ENCODE measurements at regions not wholly inside any gene's neighbourhood (a gene's known extent, or its start where the extent isn't known, plus 50 kb on each side); places are given as distances from the start of the nearest gene placed in this dataset.

- FAIRE-seq = no peak
Measured at GRCh38 chr9:79116041-79116440, 455.7 kb upstream of the TLE4 start.

DNA sequence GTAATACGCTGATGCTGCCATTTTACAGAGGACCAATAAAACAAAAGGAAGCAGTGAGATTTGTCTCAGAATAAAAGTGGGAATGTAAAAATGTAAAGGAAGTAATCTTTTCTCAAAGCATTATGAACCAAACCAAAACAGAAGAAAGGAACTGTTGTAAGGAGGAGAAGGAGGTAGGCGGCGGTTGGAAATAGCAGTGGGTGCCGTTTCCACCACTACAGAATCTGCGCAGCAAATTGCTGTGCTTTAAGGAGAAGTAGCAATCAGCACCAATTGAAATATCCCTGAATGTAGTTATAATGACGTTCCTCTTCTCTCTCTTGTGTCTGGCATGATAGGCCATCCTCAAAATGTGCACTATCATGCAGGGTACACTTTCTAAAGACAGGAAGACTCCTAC lies 455.1 kb upstream of the TLE4 start:
- FAIRE-seq = no peak

GRCh38 chr9:79120533-79120932 lies 451.2 kb upstream of the TLE4 start:
- no peak for FAIRE-seq

DNA sequence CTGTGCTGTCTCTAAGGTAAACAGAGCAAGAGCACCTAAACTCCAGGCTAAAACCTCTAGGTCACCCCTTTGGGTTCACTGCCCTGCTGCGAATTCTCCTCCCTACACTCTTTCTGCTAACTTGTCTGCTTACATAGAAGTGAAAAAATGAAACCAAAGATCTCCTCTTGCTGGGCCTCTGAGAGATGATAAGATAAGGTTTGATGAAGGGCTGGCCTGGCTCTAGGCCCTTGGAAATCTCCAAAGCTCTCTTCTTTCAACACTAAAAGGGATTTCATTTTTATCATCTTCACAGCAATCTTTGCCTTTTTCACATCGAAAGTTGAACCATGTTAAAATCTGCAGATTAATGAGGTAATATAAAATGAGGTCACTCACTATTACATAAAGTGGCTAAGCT lies 450.8 kb upstream of the TLE4 start:
- FAIRE-seq = no peak

GRCh38 chr9:79123415-79123814 lies 448.4 kb upstream of the TLE4 start:
- peak; percentile 88 for FAIRE-seq

DNA sequence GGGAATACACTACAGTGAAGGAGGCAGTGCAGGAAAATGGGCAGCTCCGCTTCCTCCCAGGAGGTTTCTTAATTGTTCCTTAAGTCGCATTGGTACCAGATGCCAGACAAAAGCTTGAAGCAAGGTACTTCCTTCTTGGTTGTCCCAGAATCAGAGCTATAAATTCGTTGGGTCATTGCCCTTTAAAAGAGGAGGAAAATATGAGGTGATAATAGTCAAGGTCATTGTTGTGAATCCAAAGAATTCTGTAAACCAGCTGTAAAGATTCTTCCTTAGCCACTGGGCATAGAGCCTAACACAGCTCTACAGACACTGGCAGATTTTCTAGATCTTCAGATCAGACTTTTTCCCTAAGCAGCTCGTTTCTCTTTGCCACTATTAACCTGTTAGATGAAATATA lies 444.1 kb upstream of the TLE4 start:
- FAIRE-seq = no peak

DNA sequence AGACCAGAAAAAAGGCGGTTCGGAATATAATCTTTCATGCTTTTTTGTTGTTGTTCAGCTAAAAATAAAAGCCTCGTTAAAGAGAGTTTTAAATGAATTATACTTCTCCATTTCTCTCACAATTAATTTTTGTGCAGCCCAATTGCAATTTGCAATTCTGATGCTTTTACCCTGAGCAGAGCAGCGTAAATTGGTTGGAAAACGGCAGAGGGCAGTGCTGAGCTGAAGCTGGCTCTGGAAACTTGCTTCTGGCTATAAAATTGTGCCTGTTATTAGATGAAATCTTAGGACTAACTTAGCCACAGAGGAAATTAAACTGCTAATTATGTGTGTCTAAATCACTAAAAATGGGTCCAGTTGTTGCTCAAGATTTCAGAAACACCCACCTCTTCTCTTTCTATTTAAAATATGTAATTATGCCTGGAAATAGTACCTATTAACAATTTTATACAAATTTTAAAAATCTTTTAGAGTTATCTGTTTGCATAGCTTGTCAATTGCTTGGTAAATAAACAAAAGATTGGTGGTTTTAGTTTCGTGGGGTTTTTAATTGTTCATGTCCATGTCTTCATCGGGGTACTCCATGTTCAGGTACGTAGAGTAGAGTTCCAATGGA lies 441.8 kb upstream of the TLE4 start:
- no peak for FAIRE-seq

DNA sequence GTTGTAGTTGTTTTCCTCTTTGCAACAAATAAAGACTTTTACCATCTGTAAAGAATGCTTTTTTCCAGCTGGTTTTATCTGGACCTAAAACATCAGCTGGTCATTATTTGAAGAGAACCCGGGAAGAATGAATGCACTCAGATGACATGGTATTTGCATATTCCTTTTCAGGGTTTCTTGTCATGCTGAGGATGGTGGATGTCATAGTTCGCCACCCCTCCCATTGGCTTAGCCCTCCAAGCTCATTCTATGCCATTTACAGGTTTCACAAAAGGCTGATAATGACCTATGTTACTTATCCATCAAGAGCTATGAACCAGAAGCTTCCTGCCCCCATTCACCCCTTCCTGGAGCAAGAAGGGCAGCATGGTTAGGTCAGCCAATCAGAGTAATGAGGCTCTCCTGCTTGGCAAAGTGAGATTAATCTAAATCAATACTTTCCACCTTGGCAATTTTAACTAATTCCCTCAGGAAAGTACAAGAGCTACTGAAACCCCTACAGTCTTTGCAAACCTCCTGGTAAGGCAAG lies 440.5 kb upstream of the TLE4 start:
- FAIRE-seq = peak; percentile 100

GRCh38 chr9:79131824-79132377 lies 439.9 kb upstream of the TLE4 start:
- no peak for FAIRE-seq

DNA sequence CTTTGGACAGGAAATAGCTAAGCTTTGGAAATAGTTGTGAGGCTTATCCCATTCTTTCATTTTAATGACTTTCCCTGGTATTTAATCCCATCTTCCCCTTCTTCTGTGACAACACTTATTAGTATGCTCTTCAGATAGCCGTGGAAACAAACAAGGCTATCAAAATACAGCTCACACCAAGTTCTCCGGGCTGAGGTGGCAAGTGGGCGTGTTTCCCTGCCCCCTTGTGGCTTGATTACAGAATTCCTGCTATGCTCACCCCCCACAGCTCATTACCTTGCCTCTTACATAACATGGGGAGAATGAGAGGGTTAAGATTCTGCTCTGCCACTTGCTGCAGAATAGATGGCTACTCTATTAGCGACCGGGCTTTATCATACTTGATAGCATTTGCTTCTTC lies 437.1 kb upstream of the TLE4 start:
- no peak for FAIRE-seq

GRCh38 chr9:79135681-79136415 lies 435.9 kb upstream of the TLE4 start:
- no peak for FAIRE-seq

DNA sequence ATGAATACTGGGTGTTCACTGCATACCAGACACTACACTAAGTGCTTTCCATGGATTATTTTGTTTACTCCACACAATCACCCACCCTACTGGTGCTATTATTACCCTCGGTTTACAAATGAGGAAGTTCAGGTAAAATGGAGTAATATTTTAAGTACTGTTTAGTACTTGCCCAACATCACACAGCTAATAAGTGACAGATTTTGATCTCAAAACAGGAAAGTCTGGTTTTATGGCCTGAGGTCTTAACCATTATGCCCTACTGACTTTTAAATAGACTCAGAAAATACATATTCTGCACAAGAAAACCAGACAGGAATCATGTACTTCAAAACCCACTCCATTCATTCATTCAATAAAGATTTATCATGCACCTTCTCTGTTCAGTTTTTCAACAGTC lies 431.0 kb upstream of the TLE4 start:
- no peak for FAIRE-seq

GRCh38 chr9:79143211-79143610 lies 428.6 kb upstream of the TLE4 start:
- peak; percentile 95 for FAIRE-seq

- FAIRE-seq = no peak
Measured at GRCh38 chr9:79145442-79145841, 426.3 kb upstream of the TLE4 start.

DNA sequence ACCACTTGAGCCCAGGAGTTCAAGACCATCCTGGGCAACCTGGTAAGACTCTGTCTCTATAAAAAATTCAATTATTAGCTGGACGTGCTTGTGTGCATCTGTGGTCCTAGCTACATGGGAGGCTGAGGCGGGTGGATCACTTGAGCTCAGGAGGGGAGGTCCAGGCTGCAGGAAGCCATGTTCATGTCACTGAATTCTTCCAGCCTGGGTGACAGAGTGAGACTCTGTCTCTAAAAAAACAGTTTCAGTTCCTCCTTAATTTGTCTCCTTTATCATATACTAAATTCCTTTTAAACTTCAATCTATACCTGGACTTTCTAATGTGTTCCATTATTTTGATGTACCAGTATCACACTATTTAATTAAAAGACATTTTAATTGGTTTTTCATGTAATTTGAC lies 422.2 kb upstream of the TLE4 start:
- FAIRE-seq = peak; percentile 55

DNA sequence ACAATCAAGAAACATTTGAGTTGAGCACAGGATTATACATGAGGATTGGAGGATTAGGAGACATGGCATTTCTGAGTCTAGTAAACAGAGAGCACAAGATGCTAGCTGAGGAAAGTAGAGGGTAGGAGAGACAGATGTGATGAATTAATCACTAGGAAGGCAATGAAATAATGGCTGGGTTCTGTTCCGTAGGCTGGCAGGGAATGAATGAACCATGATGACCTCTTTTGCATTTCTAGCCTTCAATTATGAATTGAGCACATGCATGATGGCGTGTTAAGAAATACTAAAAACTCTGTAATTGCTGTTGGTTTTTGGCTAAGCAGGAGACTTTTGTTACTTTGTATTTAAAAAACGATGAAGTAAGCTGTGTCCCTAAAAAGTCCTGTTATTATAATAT lies 420.0 kb upstream of the TLE4 start:
- no peak for FAIRE-seq

DNA sequence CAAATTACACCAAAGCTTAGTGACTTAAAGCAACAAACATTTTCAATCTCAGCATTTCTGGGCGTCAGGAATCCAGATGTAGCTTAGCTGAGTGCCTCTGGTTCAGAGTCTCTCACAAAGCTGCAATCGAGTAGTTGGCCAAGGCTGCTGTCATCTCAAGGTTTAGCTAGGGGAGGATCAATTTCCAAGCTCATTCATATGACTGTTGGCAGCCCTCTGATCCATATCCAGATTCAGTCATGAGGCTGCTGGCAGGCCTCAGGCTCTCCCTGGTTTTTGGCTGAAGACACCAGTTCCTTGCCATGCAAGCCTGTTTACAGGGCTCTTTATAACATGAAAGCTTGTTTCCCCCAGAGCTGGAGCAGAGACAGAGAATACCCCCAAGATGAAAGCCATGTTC lies 419.5 kb upstream of the TLE4 start:
- no peak for FAIRE-seq

- no peak for FAIRE-seq
Measured at GRCh38 chr9:79154806-79155205, 417.0 kb upstream of the TLE4 start.

GRCh38 chr9:79155308-79155707 lies 416.5 kb upstream of the TLE4 start:
- no peak for FAIRE-seq

DNA sequence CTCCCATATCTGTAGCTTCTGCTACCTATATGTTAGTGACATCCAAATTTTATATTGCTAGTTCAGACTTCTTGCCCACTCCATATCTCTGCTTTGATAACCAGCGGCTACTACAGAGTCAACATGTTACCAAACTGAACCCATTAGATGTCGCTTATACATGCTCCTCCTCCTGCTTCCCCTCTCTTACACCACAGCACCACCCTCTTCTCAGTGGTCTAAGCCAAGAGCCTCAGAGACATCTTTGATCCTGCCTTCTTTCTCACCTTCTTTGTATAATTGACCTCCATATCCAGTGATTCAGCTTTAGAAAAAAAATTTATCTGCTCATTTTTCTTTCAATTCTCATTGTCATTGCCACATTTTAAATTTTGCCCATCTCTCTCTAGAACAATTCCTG lies 408.2 kb upstream of the TLE4 start:
- FAIRE-seq = no peak

DNA sequence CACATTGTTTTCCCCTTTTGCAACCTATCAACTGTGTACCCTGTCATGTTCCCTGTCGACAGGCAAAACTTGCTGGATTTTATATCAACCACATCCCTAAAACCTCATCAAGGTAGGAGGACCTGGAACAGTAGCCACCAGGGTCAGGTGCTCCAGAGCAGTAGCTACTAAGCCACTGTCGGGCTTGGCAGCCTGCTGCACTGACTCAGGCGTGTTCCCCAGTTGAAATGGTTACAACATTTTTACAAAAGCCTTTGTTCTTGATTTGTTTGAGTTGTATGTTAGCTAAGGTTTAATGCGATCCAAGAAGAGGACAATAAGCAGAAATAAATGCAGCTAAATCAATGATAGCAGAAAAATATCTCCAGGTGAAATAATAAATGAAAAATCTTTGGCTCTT lies 407.4 kb upstream of the TLE4 start:
- FAIRE-seq = no peak

DNA sequence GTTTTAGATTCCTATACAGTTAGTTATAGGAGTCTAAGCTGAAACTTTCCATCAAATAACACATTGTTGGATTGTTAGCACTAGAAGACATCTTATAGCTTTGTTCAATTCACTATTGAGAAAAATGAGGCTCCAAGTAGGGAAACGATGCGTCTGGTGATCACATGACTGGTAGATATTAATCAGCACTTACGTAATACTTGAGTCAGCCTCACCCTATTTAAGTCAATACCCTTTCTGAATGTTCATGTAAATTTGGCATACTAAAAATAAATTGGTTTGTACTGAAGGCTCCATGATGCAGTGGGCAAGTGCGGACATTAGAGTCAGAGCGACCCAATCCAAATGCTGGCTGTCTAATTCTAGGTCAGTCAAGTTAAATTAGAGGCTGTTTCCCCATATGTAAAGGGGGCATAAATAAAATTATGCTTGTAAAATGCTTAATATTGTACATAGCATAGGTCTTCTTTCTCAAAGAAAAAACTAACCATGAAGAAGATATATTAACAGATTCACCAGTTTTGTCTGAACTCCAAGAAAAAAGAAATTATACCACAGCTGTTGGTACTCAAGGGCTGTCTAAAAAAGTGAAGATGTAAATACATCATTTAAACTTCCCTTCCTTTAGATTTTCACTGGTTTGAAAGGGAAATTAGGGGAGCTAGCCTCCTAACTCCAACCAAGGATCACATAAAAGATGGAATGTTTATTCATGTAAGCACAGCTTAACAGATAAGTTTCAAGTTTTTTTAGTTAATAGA lies 406.6 kb upstream of the TLE4 start:
- FAIRE-seq = no peak

DNA sequence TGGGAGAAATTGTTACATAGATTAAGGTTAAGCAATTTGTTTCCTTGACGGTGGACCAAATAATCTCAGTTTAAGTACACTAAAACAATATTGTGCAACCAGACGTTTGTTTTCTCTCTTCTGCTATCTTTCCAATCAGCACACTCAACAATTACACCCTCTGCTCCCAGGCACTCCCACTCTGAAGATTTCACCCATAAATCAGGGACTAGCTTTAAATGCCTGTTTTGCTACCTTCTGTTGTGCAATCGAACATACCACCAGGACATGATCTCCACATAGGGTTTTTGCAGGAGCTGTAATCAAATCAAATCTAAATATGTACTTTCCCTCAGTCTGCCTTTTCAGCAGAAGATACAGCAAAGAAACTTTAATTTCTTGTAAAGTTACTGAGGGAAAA lies 405.8 kb upstream of the TLE4 start:
- FAIRE-seq = no peak

- FAIRE-seq = no peak
Measured at GRCh38 chr9:79170643-79171042, 401.1 kb upstream of the TLE4 start.
